HuH-7 (cell line): ENCODE measurements at regions not wholly inside any gene's neighbourhood (a gene's known extent, or its start where the extent isn't known, plus 50 kb on each side); places are given as distances from the start of the nearest gene placed in this dataset.
A peak's percentile ranks its signal among the peaks of the same experiment; 100 is the strongest.
"Not testable (repeated sequence)": the region's sequence is repeated elsewhere in the genome, so short reads cannot be mapped to it uniquely, and the experiment has no call there.

ENCODE experiments used
- DNase-seq: peaks from one replicate; pipeline ENCODE4 v3.0.0; 2011; ENCODE audit warnings: low spot score

GRCh38 chr5:147081311-147081764 is 153.5 kb upstream of the STK32A start:
- no peak for DNase-seq

GRCh38 chr5:147084702-147085101 is 150.1 kb upstream of the STK32A start:
- no peak for DNase-seq

GRCh38 chr5:147085409-147085808 is 149.4 kb upstream of the STK32A start:
- no peak for DNase-seq

- no peak for DNase-seq
Measured at GRCh38 chr5:147092044-147092443, 142.8 kb upstream of the STK32A start.

GRCh38 chr5:147093138-147093537 is 141.7 kb upstream of the STK32A start:
- DNase-seq: no peak

- DNase-seq: no peak
Measured at GRCh38 chr5:147095740-147096139, 139.1 kb upstream of the STK32A start.

- DNase-seq: peak; percentile 22
Measured at GRCh38 chr5:147098233-147098790, 136.5 kb upstream of the STK32A start.

GRCh38 chr5:147101659-147102369 is 133.0 kb upstream of the STK32A start:
- DNase-seq: no peak

- DNase-seq: no peak
Measured at GRCh38 chr5:147112899-147113298, 121.9 kb upstream of the STK32A start.

- no peak for DNase-seq
Measured at GRCh38 chr5:147113967-147114366, 120.9 kb upstream of the STK32A start.

- DNase-seq: not testable (repeated sequence)
Measured at GRCh38 chr5:147139759-147140158, 95.1 kb upstream of the STK32A start.

GRCh38 chr5:147140558-147140957 is 94.3 kb upstream of the STK32A start:
- DNase-seq: peak; percentile 10

GRCh38 chr5:147141580-147141979 is 93.2 kb upstream of the STK32A start:
- DNase-seq: not testable (repeated sequence)

- no peak for DNase-seq
Measured at GRCh38 chr5:147143215-147143614, 91.6 kb upstream of the STK32A start.

GRCh38 chr5:147145328-147145727 is 89.5 kb upstream of the STK32A start:
- no peak for DNase-seq

- no peak for DNase-seq
Measured at GRCh38 chr5:147148715-147149114, 86.1 kb upstream of the STK32A start.

- DNase-seq: no peak
Measured at GRCh38 chr5:147152086-147152485, 82.7 kb upstream of the STK32A start.

GRCh38 chr5:147154809-147155208 is 80.0 kb upstream of the STK32A start:
- no peak for DNase-seq

GRCh38 chr5:147156012-147156411 is 78.8 kb upstream of the STK32A start:
- no peak for DNase-seq

- no peak for DNase-seq
Measured at GRCh38 chr5:147160902-147161700, 73.7 kb upstream of the STK32A start.

GRCh38 chr5:147162740-147163139 is 72.1 kb upstream of the STK32A start:
- no peak for DNase-seq

- no peak for DNase-seq
Measured at GRCh38 chr5:147167529-147167928, 67.3 kb upstream of the STK32A start.
